HEK293 (cell line): ENCODE measurements at regions not wholly inside any gene's neighbourhood (a gene's known extent, or its start where the extent isn't known, plus 50 kb on each side); places are given as distances from the start of the nearest gene placed in this dataset.
A peak's percentile ranks its signal among the peaks of the same experiment; 100 is the strongest.

Source experiments
- KLF9 ChIP-seq: fragments of 450-650 bp; formaldehyde crosslinking; IDR thresholded peaks from 2 replicates; pipeline ENCODE4 v1.5.1; 2016; ENCODE audit warnings: missing biosample characterization, missing genetic modification characterization, low read depth
- ZBTB21 ChIP-seq: fragments of 450-650 bp; formaldehyde crosslinking; IDR thresholded peaks from 2 replicates; pipeline ENCODE4 v1.5.1; 2017; ENCODE audit warnings: missing biosample characterization, missing genetic modification characterization
- ZNF121 ChIP-seq: fragments of 450-650 bp; formaldehyde crosslinking; IDR thresholded peaks from 2 replicates; pipeline ENCODE4 v1.5.1; 2016; ENCODE audit warnings: missing biosample characterization, missing genetic modification characterization
- TF ChIP-seq, protein P1 (sequence below): fragments of 450-650 bp; formaldehyde crosslinking; IDR thresholded peaks from 2 replicates; pipeline ENCODE4 v1.5.1; 2016; ENCODE audit warnings: missing biosample characterization, missing genetic modification characterization

- TF ChIP-seq, protein P1, sequence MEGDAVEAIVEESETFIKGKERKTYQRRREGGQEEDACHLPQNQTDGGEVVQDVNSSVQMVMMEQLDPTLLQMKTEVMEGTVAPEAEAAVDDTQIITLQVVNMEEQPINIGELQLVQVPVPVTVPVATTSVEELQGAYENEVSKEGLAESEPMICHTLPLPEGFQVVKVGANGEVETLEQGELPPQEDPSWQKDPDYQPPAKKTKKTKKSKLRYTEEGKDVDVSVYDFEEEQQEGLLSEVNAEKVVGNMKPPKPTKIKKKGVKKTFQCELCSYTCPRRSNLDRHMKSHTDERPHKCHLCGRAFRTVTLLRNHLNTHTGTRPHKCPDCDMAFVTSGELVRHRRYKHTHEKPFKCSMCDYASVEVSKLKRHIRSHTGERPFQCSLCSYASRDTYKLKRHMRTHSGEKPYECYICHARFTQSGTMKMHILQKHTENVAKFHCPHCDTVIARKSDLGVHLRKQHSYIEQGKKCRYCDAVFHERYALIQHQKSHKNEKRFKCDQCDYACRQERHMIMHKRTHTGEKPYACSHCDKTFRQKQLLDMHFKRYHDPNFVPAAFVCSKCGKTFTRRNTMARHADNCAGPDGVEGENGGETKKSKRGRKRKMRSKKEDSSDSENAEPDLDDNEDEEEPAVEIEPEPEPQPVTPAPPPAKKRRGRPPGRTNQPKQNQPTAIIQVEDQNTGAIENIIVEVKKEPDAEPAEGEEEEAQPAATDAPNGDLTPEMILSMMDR (tag by site-specific recombination): no peak
- TF ChIP-seq KLF9 (tag by site-specific recombination) (no peak), ZNF121 (tag by site-specific recombination) (no peak), ZBTB21 (tag by site-specific recombination) (peak; percentile 45; the same call in 1 of the 2 replicates)
Observed at GRCh38 chr17:72338847-72339790, 218.3 kb downstream of the SOX9 start.
